Gastrocnemius medialis (tissue), 4 donors: ENCODE measurements at regions not wholly inside any gene's neighbourhood (a gene's known extent, or its start where the extent isn't known, plus 50 kb on each side); places are given as distances from the start of the nearest gene placed in this dataset.

ENCODE experiments used
- ATAC-seq, 2 donors: fragments of 150-250 bp; one replicate each; pipeline ENCODE4 v1.9.1; 2016
- DNase-seq, 2 donors: peaks; one replicate each; pipeline ENCODE4 v3.0.0-alpha.2; 2019
- H3K27ac ChIP-seq, 4 donors: fragments of 200-600 bp; sonication (generic); 1 replicate in 1 of 4; 2 replicates in 3 of 4; pipeline ENCODE4 v1.5.1; 2016 to 2018; ENCODE audit warnings: mild to moderate bottlenecking in 2 of 4, moderate library complexity in 1 of 4
- H3K27me3 ChIP-seq, 3 donors: fragments of 200-600 bp; sonication (generic) in 2 of 3; 1 replicate in 1 of 3; 2 replicates in 2 of 3; pipeline versions ENCODE4 v1.5.1 to v1.6.0; 2016 to 2019; ENCODE audit warnings: mild to moderate bottlenecking in 1 of 3, moderate library complexity in 1 of 3
- H3K36me3 ChIP-seq, 2 donors: fragments of 200-600 bp; sonication (generic) in 1 of 2; one replicate each; pipeline ENCODE4 v1.5.1; 2017 to 2018
- H3K4me1 ChIP-seq, 2 donors: fragments of 200-600 bp; sonication (generic) in 1 of 2; one replicate each; pipeline ENCODE4 v1.5.1; 2016 to 2017; ENCODE audit warnings: mild to moderate bottlenecking in 2 of 2
- H3K4me3 ChIP-seq, 4 donors: fragments of 200-600 bp; sonication (generic) in 3 of 4; 1 replicate in 1 of 4; 2 replicates in 3 of 4; pipeline ENCODE4 v1.5.1; 2016 to 2019; ENCODE audit warnings: mild to moderate bottlenecking in 2 of 4
- H3K9me3 ChIP-seq, 3 donors: fragments of 200-600 bp; sonication (generic) in 2 of 3; 1 replicate in 1 of 3; 2 replicates in 2 of 3; pipeline ENCODE4 v1.5.1; 2016 to 2019
- POLR2A ChIP-seq, 2 donors: fragments of 450-650 bp; IDR thresholded peaks; one replicate each; pipeline ENCODE4 v1.6.1; 2017; ENCODE audit warnings: antibody characterized with exemption in 2 of 2, mild to moderate bottlenecking in 2 of 2, moderate library complexity in 2 of 2
- in situ Hi-C, 4 donors: fragments of 200-750 bp; cut with MboI; loops; one replicate each; pipeline versions ENCODE4 v1.15.0 to v1.8.0; 2017; ENCODE audit warnings: low sequenced_read_pairs in 4 of 4
- intact Hi-C: fragments of 100-400 bp; cut with DNase I; formaldehyde crosslinking; loops from one replicate; pipeline ENCODE4 v1.15.1; 2023; ENCODE audit warnings: low total_unique reads
- TF ChIP-seq, protein P1 (sequence below), 5 experiments: fragments of 450-650 bp in 3 of 5; fragments of 200-600 bp in 2 of 5; sonication (generic) in 2 of 5; IDR thresholded peaks in 4 of 5; conservative IDR thresholded peaks in 1 of 5; 1 replicate in 4 of 5; 2 replicates in 1 of 5; pipeline ENCODE4 v1.5.1; 2016 to 2019; ENCODE audit warnings: antibody characterized with exemption in 5 of 5, mild to moderate bottlenecking in 3 of 5, moderate library complexity in 3 of 5

GRCh38 chr9:16258708-16259107 lies 611.8 kb downstream of the BNC2 start:
- in situ Hi-C loops (no loop called here), intact Hi-C loops (no loop called here)
- TF ChIP-seq, protein P1, sequence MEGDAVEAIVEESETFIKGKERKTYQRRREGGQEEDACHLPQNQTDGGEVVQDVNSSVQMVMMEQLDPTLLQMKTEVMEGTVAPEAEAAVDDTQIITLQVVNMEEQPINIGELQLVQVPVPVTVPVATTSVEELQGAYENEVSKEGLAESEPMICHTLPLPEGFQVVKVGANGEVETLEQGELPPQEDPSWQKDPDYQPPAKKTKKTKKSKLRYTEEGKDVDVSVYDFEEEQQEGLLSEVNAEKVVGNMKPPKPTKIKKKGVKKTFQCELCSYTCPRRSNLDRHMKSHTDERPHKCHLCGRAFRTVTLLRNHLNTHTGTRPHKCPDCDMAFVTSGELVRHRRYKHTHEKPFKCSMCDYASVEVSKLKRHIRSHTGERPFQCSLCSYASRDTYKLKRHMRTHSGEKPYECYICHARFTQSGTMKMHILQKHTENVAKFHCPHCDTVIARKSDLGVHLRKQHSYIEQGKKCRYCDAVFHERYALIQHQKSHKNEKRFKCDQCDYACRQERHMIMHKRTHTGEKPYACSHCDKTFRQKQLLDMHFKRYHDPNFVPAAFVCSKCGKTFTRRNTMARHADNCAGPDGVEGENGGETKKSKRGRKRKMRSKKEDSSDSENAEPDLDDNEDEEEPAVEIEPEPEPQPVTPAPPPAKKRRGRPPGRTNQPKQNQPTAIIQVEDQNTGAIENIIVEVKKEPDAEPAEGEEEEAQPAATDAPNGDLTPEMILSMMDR (IDR thresholded peaks at IDR 0.05 in 4 of 5, conservative IDR thresholded peaks at IDR 0.05 in 1 of 5), result no peak
- no peak for TF ChIP-seq POLR2A (IDR thresholded peaks at IDR 0.05)
- DNase-seq (no peak), ATAC-seq (no peak)
- Histone ChIP-seq H3K36me3 (no peaks in the 10 kb centered on the region), H3K27ac (no peak overlapping the region), H3K27me3 (no peaks in the 10 kb centered on the region), H3K9me3 (no peaks in the 10 kb centered on the region), H3K4me3 (no peak overlapping the region), H3K4me1 (no peaks in the 10 kb centered on the region)

GRCh38 chr9:16262477-16263261 lies 607.8 kb downstream of the BNC2 start:
- in situ Hi-C loops, result no loop called here
- no peak overlapping the region for H3K27ac ChIP-seq
- H3K4me3 ChIP-seq, result no peak overlapping the region
- H3K36me3 ChIP-seq, result no peaks in the 10 kb centered on the region
- peaks cover 0 to 2% of the 10 kb centered on the region in 2 donors for H3K4me1 ChIP-seq
- TF ChIP-seq, protein P1 (IDR thresholded peaks at IDR 0.05 in 4 of 5, conservative IDR thresholded peaks at IDR 0.05 in 1 of 5), result no peak
- TF ChIP-seq POLR2A (IDR thresholded peaks at IDR 0.05), result no peak
- no peak for DNase-seq
- no peak for ATAC-seq
- intact Hi-C loops, result no loop called here
- no peaks in the 10 kb centered on the region for H3K27me3 ChIP-seq
- H3K9me3 ChIP-seq, result no peaks in the 10 kb centered on the region

- Histone ChIP-seq H3K27ac (no peak overlapping the region), H3K4me1 (peaks cover 0 to 7% of the 10 kb centered on the region in 2 donors), H3K9me3 (no peaks in the 10 kb centered on the region), H3K27me3 (no peaks in the 10 kb centered on the region), H3K4me3 (no peak overlapping the region), H3K36me3 (no peaks in the 10 kb centered on the region)
- intact Hi-C loops, result no loop called here
- TF ChIP-seq POLR2A (IDR thresholded peaks at IDR 0.05), result no peak
- TF ChIP-seq, protein P1 (IDR thresholded peaks at IDR 0.05 in 4 of 5, conservative IDR thresholded peaks at IDR 0.05 in 1 of 5), result no peak
- ATAC-seq, result no peak
- in situ Hi-C loops, result no loop called here
- DNase-seq, result no peak
Measured at GRCh38 chr9:16265688-16266087, 604.8 kb downstream of the BNC2 start.

DNA sequence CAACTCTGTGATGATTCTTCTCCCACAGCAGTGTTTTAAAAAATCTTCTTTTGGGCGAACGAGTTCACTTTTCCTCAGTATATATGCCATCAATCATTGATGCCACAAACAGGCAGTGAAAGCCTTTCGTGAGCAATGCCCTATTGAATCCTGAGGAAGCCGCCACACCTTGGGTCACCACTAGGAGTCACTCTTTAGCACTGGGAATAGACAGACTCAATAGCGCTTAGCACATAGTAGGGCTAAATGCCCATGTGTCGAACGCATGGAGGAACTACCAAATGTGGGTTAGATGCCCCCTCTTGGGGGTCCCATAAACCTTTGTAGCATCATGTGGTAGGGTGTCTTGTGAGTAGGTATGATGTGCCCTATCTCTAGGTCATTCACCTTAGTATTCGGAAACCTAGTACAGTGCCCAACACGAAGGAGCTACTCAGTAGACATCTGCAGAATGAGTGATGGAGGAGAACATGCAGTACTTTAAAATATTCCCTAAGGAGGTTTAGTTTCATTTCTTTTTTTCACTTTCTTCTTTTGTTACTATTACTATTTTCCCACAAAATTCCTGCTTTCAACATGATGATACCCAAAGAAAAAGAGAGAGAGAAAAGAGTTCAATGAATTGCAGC lies 603.7 kb downstream of the BNC2 start:
- intact Hi-C loops, result no loop called here

More for the DNA sequence above, 603.7 kb downstream of the BNC2 start:
- Histone ChIP-seq H3K27ac (peak overlapping the region in 1 of 4 donors; percentile 23), H3K27me3 (no peaks in the 10 kb centered on the region), H3K4me1 (peaks cover 0 to 7% of the 10 kb centered on the region in 2 donors), H3K9me3 (no peaks in the 10 kb centered on the region), H3K36me3 (no peaks in the 10 kb centered on the region), H3K4me3 (peak overlapping the region in 1 of 4 donors; percentile 1)
- no peak for ATAC-seq
- in situ Hi-C loops, result no loop called here
- TF ChIP-seq, protein P1 (IDR thresholded peaks at IDR 0.05 in 4 of 5, conservative IDR thresholded peaks at IDR 0.05 in 1 of 5), result peak in 1 of 5 experiments; percentile 29
- TF ChIP-seq POLR2A (IDR thresholded peaks at IDR 0.05), result no peak
- DNase-seq, result no peak
